ENCODE measurements at regions not wholly inside any gene's neighbourhood (a gene's known extent, or its start where the extent isn't known, plus 50 kb on each side); places are given as distances from the start of the nearest gene placed in this dataset.

GRCh38 chr11:100600941-100601340, 86.1 kb upstream of the ARHGAP42 start:
- TF ChIP-seq CTCF (IDR thresholded peaks at IDR 0.05; ENCODE audit: poor library complexity) = no peak
- no peak for TF ChIP-seq EZH2phosphoT487 (IDR thresholded peaks at IDR 0.05; ENCODE audit: low read depth, severe bottlenecking, unreplicated experiment)
- no peak for TF ChIP-seq EZH2 (IDR thresholded peaks at IDR 0.05; ENCODE audit: borderline replicate concordance)

Measured in hepatocyte (in vitro differentiated cells).